Spleen (tissue), 11 donors: ENCODE measurements at regions not wholly inside any gene's neighbourhood (a gene's known extent, or its start where the extent isn't known, plus 50 kb on each side); places are given as distances from the start of the nearest gene placed in this dataset.

ENCODE experiments used
- DNase-seq: peaks from one replicate; pipeline ENCODE4 v3.0.0-alpha.2; 2020
- H3K27ac ChIP-seq, 8 donors: fragments of 200-600 bp; sonication (generic) in 7 of 8; 1 replicate in 4 of 8; 2 replicates in 4 of 8; pipeline versions ENCODE4 v1.5.0 to v1.8.0; 2016 to 2021; ENCODE audit warnings: inconsistent platforms in 4 of 8, mild to moderate bottlenecking in 4 of 8, moderate library complexity in 1 of 8
- H3K27me3 ChIP-seq, 7 donors: fragments of 200-600 bp; sonication (generic) in 6 of 7; replicated peaks in 1 of 7; 1 replicate in 4 of 7; 2 replicates in 3 of 7; pipeline versions ENCODE4 v1.5.0 to v1.8.0; 2016 to 2021; ENCODE audit warnings: inconsistent platforms in 3 of 7, mild to moderate bottlenecking in 1 of 7
- H3K36me3 ChIP-seq, 6 donors: fragments of 200-600 bp; sonication (generic) in 5 of 6; 1 replicate in 4 of 6; 2 replicates in 2 of 6; pipeline versions ENCODE4 v1.5.0 to v1.8.0; 2016 to 2021; ENCODE audit warnings: inconsistent platforms in 2 of 6
- H3K4me1 ChIP-seq, 6 donors: fragments of 200-600 bp; sonication (generic) in 5 of 6; 1 replicate in 3 of 6; 2 replicates in 3 of 6; pipeline versions ENCODE4 v1.5.0 to v1.8.0; 2016 to 2021; ENCODE audit warnings: inconsistent platforms in 3 of 6
- H3K4me3 ChIP-seq, 8 donors: fragments of 200-600 bp; sonication (generic) in 7 of 8; 1 replicate in 4 of 8; 2 replicates in 4 of 8; pipeline versions ENCODE4 v1.5.0 to v1.8.0; 2016 to 2021; ENCODE audit warnings: inconsistent platforms in 4 of 8, mild to moderate bottlenecking in 4 of 8, moderate library complexity in 2 of 8
- H3K9me3 ChIP-seq, 8 donors: fragments of 200-600 bp; sonication (generic) in 7 of 8; 1 replicate in 4 of 8; 2 replicates in 4 of 8; pipeline versions ENCODE4 v1.5.0 to v1.8.0; 2016 to 2021; ENCODE audit warnings: inconsistent platforms in 4 of 8
- CTCF ChIP-seq, 11 experiments: fragments of 200-600 bp in 7 of 11; fragments of 450-650 bp in 4 of 11; sonication (generic) in 4 of 11; IDR thresholded peaks in 8 of 11; conservative IDR thresholded peaks in 3 of 11; 1 replicate in 7 of 11; 2 replicates in 4 of 11; pipeline versions ENCODE4 v1.4.0 to v1.8.0; 2016 to 2021; ENCODE audit warnings: antibody characterized with exemption in 11 of 11, inconsistent platforms in 4 of 11, mild to moderate bottlenecking in 1 of 11
- POLR2A ChIP-seq, 3 donors: fragments of 450-650 bp; IDR thresholded peaks; one replicate each; pipeline ENCODE4 v1.5.1; 2017; ENCODE audit warnings: antibody characterized with exemption in 3 of 3, mild to moderate bottlenecking in 1 of 3
- POLR2AphosphoS5 ChIP-seq, 3 donors: sonication (generic); formaldehyde crosslinking; IDR thresholded peaks; one replicate each; pipeline ENCODE4 v1.5.1; 2017; ENCODE audit warnings: antibody characterized with exemption in 3 of 3
- whole genome bisulfite sequencing, 5 donors: extraction: QIAGEN DNeasy Blood & Tissue Kit in 3 of 5; methylation state at CpG; one replicate each; pipeline versions ENCODE4 v1.1.5 to v1.1.7; 2013 to 2018; 5-methylcytosine and 5-hydroxymethylcytosine counted together
- intact Hi-C: fragments of 100-400 bp; cut with DNase I; formaldehyde crosslinking; loops from one replicate; pipeline ENCODE4 v1.15.0; 2023; ENCODE audit warnings: low total_unique reads
- donor health status: healthy with polysubstance abuse.
- donor health status: DM: no; HTN: no; CAD: no; lungs with moderate emphysema.
- donor health status: DM: no; HTN: no; CAD: no.
- donor health status: Bipolar disorder and iron deficiency.
- donor health status: healthy.
- donor health status: DM: no; HTN: no; CAD: no.
- donor health status: DM: yes; HTN: yes; CAD: no.

- no peak for DNase-seq
- Histone ChIP-seq H3K36me3 (no peaks in the 10 kb centered on the region), H3K9me3 (peaks cover 0 to 6% (median 0%) of the 10 kb centered on the region in 8 donors), H3K4me1 (no peaks in the 10 kb centered on the region), H3K27ac (no peak overlapping the region), H3K4me3 (no peak overlapping the region), H3K27me3 (no peaks in the 10 kb centered on the region)
- WGBS, 5 donors, result 69 to 85% (median 76%) methylated on average over 4 of the region's 4 CpGs
- TF ChIP-seq CTCF (IDR thresholded peaks at IDR 0.05 in 8 of 11, conservative IDR thresholded peaks at IDR 0.05 in 3 of 11) (no peak), POLR2AphosphoS5 (IDR thresholded peaks at IDR 0.05) (no peak), POLR2A (IDR thresholded peaks at IDR 0.05) (no peak)
- intact Hi-C loops, result no loop called here
Observed at GRCh38 chr3:7915356-7915755, 586.3 kb upstream of the LMCD1 start.

- intact Hi-C loops, result no loop called here
- H3K4me3 ChIP-seq, result no peak overlapping the region
- H3K27me3 ChIP-seq, result no peaks in the 10 kb centered on the region
- TF ChIP-seq POLR2A (IDR thresholded peaks at IDR 0.05) (no peak), CTCF (IDR thresholded peaks at IDR 0.05 in 8 of 11, conservative IDR thresholded peaks at IDR 0.05 in 3 of 11) (no peak), POLR2AphosphoS5 (IDR thresholded peaks at IDR 0.05) (no peak)
- no peaks in the 10 kb centered on the region for H3K36me3 ChIP-seq
- H3K9me3 ChIP-seq, result peaks cover 0 to 6% (median 0%) of the 10 kb centered on the region in 8 donors
- H3K4me1 ChIP-seq, result no peaks in the 10 kb centered on the region
- no peak for DNase-seq
- 56 to 67% (median 59%) methylated on average over 4 of the region's 4 CpGs for WGBS, 5 donors
- H3K27ac ChIP-seq, result no peak overlapping the region
Observed at GRCh38 chr3:7917443-7918151, 584.0 kb upstream of the LMCD1 start.

GRCh38 chr3:7920211-7920610, 581.4 kb upstream of the LMCD1 start:
- intact Hi-C loops, result no loop called here
- DNase-seq, result no peak
- no peaks in the 10 kb centered on the region for H3K27me3 ChIP-seq
- no peaks in the 10 kb centered on the region for H3K36me3 ChIP-seq
- 57 to 72% (median 66%) methylated on average over 6 of the region's 6 CpGs for WGBS, 5 donors
- peaks cover 0 to 2% (median 0%) of the 10 kb centered on the region in 8 donors for H3K9me3 ChIP-seq
- no peaks in the 10 kb centered on the region for H3K4me1 ChIP-seq
- no peak overlapping the region for H3K4me3 ChIP-seq
- no peak for TF ChIP-seq POLR2AphosphoS5 (IDR thresholded peaks at IDR 0.05)
- TF ChIP-seq POLR2A (IDR thresholded peaks at IDR 0.05), result no peak
- no peak for TF ChIP-seq CTCF (IDR thresholded peaks at IDR 0.05 in 8 of 11, conservative IDR thresholded peaks at IDR 0.05 in 3 of 11)
- no peak overlapping the region for H3K27ac ChIP-seq

GRCh38 chr3:7924228-7924627, 577.4 kb upstream of the LMCD1 start:
- no peaks in the 10 kb centered on the region for H3K36me3 ChIP-seq
- no peaks in the 10 kb centered on the region for H3K27me3 ChIP-seq
- no peak overlapping the region for H3K27ac ChIP-seq
- whole genome bisulfite sequencing, 5 donors, result 86 to 93% (median 88%) methylated on average over 2 of the region's 2 CpGs
- intact Hi-C loops, result no loop called here
- TF ChIP-seq POLR2A (IDR thresholded peaks at IDR 0.05), result no peak
- TF ChIP-seq POLR2AphosphoS5 (IDR thresholded peaks at IDR 0.05), result no peak
- TF ChIP-seq CTCF (IDR thresholded peaks at IDR 0.05 in 8 of 11, conservative IDR thresholded peaks at IDR 0.05 in 3 of 11), result no peak
- no peak for DNase-seq
- H3K9me3 ChIP-seq, result no peaks in the 10 kb centered on the region
- H3K4me1 ChIP-seq, result no peaks in the 10 kb centered on the region
- H3K4me3 ChIP-seq, result no peak overlapping the region
